ENCODE measurements at regions not wholly inside any gene's neighbourhood (a gene's known extent, or its start where the extent isn't known, plus 50 kb on each side); places are given as distances from the start of the nearest gene placed in this dataset.

DNA sequence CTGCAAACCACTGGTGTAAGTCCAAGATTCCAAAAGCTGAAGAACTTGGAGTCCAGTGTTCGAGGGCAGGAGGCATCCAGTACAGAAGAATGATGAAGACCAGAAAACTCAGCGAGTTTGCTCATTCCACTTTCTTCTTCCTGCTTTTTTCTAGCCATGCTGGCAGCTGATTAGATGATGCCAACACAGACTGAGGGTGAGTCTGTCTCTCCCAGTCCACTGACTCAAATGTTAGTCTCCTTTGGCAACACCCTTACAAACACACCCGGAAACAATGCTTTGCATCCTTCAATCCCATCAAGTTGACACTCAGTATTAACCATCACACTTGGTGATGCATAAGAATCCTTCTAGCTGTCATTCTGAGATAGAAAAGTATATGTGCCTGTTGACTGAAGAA lies 1504.6 kb downstream of the EFNB2 start:
- Histone ChIP-seq H4K20me1 (ENCODE audit: insufficient read depth) (no peaks in the 10 kb centered on the region), H3K4me1 (ENCODE audit: control insufficient read depth in 1 of 2, insufficient read depth in 2 of 2, low read length in 2 of 2) (no peaks in the 10 kb centered on the region), H2AFZ (ENCODE audit: low read depth, low read length, poor library complexity, severe bottlenecking) (no peak overlapping the region), H3K36me3 (ENCODE audit: control insufficient read depth in 1 of 2, insufficient read depth in 2 of 2, low read length in 2 of 2) (no peaks in the 10 kb centered on the region), H3K79me2 (ENCODE audit: insufficient read depth, low read length) (no peaks in the 10 kb centered on the region), H3K9ac (ENCODE audit: low read length) (no peak overlapping the region), H3K9me2 (ENCODE audit: insufficient read depth) (no peaks in the 10 kb centered on the region), H3K27ac (ENCODE audit: low read depth, low read length) (no peak overlapping the region), H3K27me3 (ENCODE audit: insufficient read depth, low read length) (no peaks in the 10 kb centered on the region), H3K9me3 (ENCODE audit: control insufficient read depth in 1 of 2, insufficient read depth in 1 of 2, low read depth in 1 of 2, low read length in 2 of 2) (no peaks in the 10 kb centered on the region), H3K4me2 (ENCODE audit: low read length) (no peak overlapping the region), H3K4me3 (replicated peaks in 1 of 2; ENCODE audit: low read depth in 1 of 2, low read length in 2 of 2) (no peak overlapping the region)
- no peak for ATAC-seq
- no peak for DNase-seq (ENCODE audit: low read depth, low spot score)
- POLR2A ChIA-PET: no interaction called here
- RAD21 ChIA-PET (ENCODE audit: low non-redundant PET in 1 of 2, low total read pairs in 2 of 2, uncharacterized antibody in 2 of 2, unreplicated experiment in 2 of 2): no interaction called here
- BruUV-seq (replicated peaks): no TSS peak
- CTCF ChIA-PET: no interaction called here
- no peak for TF ChIP-seq CEBPB (IDR thresholded peaks at IDR 0.05; ENCODE audit: low read depth)
- TF ChIP-seq, protein P1, sequence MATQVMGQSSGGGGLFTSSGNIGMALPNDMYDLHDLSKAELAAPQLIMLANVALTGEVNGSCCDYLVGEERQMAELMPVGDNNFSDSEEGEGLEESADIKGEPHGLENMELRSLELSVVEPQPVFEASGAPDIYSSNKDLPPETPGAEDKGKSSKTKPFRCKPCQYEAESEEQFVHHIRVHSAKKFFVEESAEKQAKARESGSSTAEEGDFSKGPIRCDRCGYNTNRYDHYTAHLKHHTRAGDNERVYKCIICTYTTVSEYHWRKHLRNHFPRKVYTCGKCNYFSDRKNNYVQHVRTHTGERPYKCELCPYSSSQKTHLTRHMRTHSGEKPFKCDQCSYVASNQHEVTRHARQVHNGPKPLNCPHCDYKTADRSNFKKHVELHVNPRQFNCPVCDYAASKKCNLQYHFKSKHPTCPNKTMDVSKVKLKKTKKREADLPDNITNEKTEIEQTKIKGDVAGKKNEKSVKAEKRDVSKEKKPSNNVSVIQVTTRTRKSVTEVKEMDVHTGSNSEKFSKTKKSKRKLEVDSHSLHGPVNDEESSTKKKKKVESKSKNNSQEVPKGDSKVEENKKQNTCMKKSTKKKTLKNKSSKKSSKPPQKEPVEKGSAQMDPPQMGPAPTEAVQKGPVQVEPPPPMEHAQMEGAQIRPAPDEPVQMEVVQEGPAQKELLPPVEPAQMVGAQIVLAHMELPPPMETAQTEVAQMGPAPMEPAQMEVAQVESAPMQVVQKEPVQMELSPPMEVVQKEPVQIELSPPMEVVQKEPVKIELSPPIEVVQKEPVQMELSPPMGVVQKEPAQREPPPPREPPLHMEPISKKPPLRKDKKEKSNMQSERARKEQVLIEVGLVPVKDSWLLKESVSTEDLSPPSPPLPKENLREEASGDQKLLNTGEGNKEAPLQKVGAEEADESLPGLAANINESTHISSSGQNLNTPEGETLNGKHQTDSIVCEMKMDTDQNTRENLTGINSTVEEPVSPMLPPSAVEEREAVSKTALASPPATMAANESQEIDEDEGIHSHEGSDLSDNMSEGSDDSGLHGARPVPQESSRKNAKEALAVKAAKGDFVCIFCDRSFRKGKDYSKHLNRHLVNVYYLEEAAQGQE (IDR thresholded peaks at IDR 0.05; ENCODE audit: low read depth): no peak
- no peak for TF ChIP-seq RAD21 (IDR thresholded peaks at IDR 0.05; ENCODE audit: low read depth)
- TF ChIP-seq FOSL1 (IDR thresholded peaks at IDR 0.05; ENCODE audit: low read depth): no peak
- TF ChIP-seq JUND (IDR thresholded peaks at IDR 0.05): no peak
- TF ChIP-seq, protein P2, sequence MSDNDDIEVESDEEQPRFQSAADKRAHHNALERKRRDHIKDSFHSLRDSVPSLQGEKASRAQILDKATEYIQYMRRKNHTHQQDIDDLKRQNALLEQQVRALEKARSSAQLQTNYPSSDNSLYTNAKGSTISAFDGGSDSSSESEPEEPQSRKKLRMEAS (IDR thresholded peaks at IDR 0.05): no peak
- no peak for TF ChIP-seq YY1 (IDR thresholded peaks at IDR 0.05; ENCODE audit: extremely low read depth, insufficient replicate concordance, low read depth, low read length)
- TF ChIP-seq SP1 (IDR thresholded peaks at IDR 0.05; ENCODE audit: low read depth): no peak
- TF ChIP-seq EZH2phosphoT487 (IDR thresholded peaks at IDR 0.05; ENCODE audit: borderline replicate concordance): no peak
- TF ChIP-seq EZH2 (IDR thresholded peaks at IDR 0.05): no peak
- TF ChIP-seq ELF1 (IDR thresholded peaks at IDR 0.05; ENCODE audit: borderline replicate concordance, low read depth): no peak
- no peak for TF ChIP-seq CBX3 (IDR thresholded peaks at IDR 0.05; ENCODE audit: low read depth)
- TF ChIP-seq SIN3A (IDR thresholded peaks at IDR 0.05; ENCODE audit: low read depth): no peak
- intact Hi-C loops (cut with micrococcal nuclease): no loop called here

Data from HCT116 (cell line).